Fibroblast of pulmonary artery (primary cell): ENCODE measurements at regions not wholly inside any gene's neighbourhood (a gene's known extent, or its start where the extent isn't known, plus 50 kb on each side); places are given as distances from the start of the nearest gene placed in this dataset.

Experiments
- DNase-seq: peaks from one replicate; pipeline ENCODE4 v3.0.0-alpha.2; 2010; ENCODE audit warnings: low read depth
- H3K4me3 ChIP-seq: replicated peaks from 2 replicates; pipeline ENCODE4 v1.5.1; 2011; ENCODE audit warnings: low read depth, mild to moderate bottlenecking, control low read depth, low read length, moderate library complexity
- CTCF ChIP-seq: IDR thresholded peaks from 2 replicates; pipeline ENCODE4 v1.5.1; 2011; ENCODE audit warnings: mild to moderate bottlenecking, control low read depth, low read length, inconsistent platforms; ENCODE audit errors: missing control alignments

DNA sequence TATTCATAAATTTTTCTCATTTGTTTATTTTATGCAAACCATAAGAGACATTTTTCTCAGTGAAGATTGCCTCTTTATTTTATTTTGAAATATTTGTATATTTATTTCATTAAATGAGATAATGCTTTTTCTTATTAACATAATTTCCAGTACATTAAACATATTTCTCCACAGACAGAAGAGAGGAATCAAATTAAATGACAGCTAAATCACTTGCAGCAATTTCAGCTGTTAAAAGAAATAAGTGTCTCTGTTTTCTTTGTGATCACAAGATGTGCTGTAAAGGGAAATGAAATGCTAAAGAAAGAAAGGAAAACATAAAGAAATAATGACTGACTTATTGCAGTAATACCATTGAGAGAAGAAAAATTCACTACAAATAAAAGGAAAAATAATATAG, 414.0 kb upstream of the FANCL start:
- H3K4me3 ChIP-seq: no peak overlapping the region
- DNase-seq: no peak
- no peak for TF ChIP-seq CTCF

DNA sequence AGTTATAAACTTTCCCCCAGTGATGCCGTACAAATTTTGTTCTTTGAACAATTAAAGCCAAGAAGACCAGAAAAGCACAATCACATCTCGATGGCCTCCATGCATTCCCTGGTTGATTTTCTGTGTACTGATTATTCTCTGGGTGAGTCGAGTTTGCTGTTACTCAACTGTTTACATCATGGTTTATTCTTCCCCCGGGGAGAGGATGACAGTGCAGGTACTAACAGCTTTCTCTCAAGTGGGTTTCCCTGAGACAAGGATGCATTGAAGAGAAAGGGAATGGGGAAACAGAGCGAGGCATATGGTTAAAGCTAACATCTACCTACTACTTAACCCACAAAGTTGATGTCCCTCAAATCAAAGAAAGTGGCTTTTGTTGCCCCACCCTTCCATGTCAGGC, 410.8 kb upstream of the FANCL start:
- no peak for DNase-seq
- no peak for TF ChIP-seq CTCF
- no peak overlapping the region for H3K4me3 ChIP-seq

- no peak for DNase-seq
- no peak overlapping the region for H3K4me3 ChIP-seq
- TF ChIP-seq CTCF: no peak
Observed at GRCh38 chr2:58650781-58651180, 409.7 kb upstream of the FANCL start.

DNA sequence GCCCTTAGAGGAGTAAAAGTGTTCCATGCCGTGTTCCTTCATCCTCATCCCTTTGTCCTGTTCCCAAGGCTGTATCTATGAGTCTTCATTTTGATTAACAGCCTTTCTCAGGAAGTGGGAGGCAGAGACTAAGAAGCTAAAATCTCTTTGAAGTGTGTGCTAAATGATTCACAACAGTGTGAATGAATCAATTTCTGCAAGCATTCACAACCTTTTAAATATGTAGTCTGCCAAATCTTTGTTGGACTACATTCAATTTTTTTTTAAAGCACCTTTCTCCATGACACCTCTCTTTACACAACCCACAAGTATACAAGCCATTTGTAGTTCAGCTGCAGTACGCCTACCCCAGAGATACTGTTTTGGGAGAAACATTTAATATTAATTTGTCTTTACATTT, 408.6 kb upstream of the FANCL start:
- no peak for DNase-seq
- no peak for TF ChIP-seq CTCF
- H3K4me3 ChIP-seq: no peak overlapping the region

GRCh38 chr2:58645017-58645416, 403.9 kb upstream of the FANCL start:
- TF ChIP-seq CTCF: no peak
- DNase-seq: no peak
- no peak overlapping the region for H3K4me3 ChIP-seq

DNA sequence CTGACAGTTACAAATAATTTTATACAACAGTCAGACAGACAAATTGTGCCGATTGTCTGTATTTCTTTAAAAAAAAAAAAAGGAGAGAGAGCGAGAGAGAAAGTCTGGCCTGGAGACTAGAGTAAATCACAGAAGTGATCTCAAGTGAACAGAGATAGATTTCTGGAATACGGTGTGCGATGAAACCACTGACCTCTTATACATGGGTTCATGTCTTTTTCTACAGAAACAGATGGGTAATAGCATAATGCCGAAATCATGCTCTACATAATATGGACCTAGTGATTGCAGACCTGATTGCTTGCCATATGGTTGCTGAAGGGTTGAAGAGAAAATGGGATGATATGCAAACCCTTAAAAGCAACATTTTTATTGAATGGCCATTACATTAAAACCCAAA, 403.3 kb upstream of the FANCL start:
- TF ChIP-seq CTCF: no peak
- DNase-seq: no peak
- no peak overlapping the region for H3K4me3 ChIP-seq

DNA sequence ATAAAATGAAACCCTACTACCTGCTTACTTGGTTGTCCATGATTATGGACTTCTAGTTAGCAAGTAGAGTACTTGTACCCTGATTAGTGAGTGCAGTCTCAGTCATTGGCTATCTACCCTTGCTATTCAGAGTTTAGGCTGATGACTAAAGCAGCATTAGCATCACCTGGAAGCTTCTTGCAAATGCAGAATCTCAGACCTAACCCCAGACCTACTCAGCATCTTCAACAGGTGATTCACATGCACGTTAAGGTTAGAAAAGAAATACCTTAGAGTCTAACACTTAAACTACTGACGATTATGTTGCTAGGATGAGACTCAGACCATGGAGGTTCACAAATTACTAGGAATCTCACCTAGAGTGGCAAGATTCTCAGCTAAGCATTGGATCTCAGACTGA, 399.9 kb upstream of the FANCL start:
- no peak for DNase-seq
- H3K4me3 ChIP-seq: no peak overlapping the region
- TF ChIP-seq CTCF: no peak
